Stimulated activated CD4-positive, alpha-beta T cell treated with anti-CD3 and anti-CD28 coated beads, Interleukin-1b, Interleukin-23, amount 100 ng/mL, for 4 hours (primary cell): ENCODE measurements at regions not wholly inside any gene's neighbourhood (a gene's known extent, or its start where the extent isn't known, plus 50 kb on each side); places are given as distances from the start of the nearest gene placed in this dataset.

Experiments used
- DNase-seq, 2 donors: peaks; one replicate each; pipeline ENCODE4 v3.0.0-alpha.2; 2020; ENCODE audit warnings: low read depth in 2 of 2

DNA sequence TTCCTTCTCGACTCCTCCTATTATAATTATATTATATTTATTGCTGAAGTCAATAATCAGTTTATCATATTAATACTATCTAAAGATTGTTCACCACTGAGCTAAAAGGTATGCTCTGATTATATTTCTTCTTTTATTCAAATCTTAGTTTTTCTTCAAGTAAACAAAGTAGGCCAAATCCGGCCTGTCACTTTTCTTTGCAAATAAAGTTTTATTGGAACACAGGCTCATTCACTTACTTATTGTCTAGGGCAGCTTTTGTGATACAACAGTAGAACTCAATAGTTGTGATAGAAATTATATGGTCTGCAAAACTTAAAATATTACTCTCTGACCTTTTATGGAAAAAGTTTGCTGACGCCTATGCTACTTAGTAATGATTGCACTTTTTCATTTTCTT is 92.4 kb upstream of the DNAJC19 start:
- DNase-seq, result no peak

DNA sequence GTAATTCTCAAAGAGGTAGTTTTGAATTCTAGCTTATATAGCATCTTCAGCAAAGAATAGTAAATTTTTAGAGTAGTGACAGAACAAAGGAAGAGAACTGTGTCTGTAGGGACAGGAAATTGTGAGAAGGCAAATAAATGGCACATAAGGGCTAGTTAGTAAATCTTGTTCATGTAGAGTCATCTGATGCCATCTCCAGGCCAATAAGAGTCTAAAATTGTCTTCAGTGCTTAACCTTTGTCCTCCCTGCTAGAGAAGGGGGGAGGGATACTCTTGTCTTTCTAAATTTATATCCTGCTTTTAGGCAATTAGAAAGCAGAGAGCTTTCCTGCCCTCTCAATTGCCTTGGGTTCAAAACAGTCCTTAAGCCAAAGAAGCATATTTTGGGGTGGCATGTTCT is 87.0 kb upstream of the DNAJC19 start:
- DNase-seq, result no peak

DNA sequence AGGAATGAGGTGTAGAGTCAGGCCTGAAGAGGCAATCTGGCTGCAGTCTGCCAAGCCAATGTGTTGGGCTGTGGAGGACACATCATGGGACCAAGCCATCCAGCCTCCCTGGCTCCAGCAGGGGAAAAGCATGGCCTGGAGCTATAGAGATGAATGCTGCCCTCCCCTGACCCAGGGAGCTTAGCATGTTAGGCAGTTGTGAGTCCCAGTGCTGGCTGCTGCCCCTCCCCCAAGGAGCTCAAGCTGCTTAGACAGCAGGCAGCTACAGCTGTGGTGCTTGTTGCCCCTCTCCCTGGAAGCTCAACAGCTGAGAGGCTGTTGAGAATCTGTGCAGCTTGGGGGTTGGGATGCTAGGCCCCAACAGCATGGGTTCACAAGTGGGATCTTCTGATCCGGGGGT is 85.6 kb upstream of the DNAJC19 start:
- no peak for DNase-seq

DNA sequence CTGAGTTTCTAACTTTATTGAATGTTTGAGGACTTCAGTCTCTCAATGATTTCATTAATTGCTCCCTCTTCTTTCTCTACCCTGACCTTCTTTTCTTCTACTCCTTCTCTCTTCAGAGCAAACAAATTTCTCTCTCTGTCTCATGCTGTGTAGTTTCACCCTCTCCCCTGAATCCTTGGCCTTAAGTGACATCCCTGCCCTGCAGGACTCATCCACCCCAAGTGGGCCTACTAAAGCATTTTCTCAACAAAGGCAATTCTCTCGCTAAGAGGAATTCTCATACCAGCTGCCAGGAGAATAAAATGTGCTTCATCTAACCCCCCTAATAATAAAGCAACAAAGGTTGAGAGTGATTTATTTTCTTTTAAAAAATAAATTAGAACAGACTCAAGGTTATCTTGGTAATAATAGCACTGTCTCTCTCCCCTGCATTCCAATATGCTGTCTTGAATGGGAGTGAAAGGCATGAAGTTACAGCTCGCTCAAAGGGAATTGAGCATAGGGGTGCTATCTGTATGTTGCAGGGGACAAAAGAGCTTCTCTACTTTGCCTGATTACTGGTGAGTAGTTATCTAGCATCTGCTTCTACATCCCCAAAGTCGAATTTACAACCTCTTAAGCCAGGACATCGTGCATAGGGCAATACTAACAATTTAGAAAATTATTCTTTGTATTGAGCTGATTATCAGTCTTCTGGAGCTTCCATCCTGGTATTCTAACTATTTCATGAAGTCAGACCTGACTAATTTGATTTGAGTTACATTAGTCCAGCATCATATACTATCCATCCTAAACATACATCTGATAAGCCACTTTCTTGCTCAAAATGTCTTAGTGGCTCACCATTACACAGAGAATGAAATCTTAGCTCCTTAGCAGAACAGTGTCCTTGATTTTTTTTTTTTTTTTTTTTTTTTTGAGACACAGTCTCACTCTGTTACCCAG is 76.9 kb upstream of the DNAJC19 start:
- DNase-seq, result no peak

DNA sequence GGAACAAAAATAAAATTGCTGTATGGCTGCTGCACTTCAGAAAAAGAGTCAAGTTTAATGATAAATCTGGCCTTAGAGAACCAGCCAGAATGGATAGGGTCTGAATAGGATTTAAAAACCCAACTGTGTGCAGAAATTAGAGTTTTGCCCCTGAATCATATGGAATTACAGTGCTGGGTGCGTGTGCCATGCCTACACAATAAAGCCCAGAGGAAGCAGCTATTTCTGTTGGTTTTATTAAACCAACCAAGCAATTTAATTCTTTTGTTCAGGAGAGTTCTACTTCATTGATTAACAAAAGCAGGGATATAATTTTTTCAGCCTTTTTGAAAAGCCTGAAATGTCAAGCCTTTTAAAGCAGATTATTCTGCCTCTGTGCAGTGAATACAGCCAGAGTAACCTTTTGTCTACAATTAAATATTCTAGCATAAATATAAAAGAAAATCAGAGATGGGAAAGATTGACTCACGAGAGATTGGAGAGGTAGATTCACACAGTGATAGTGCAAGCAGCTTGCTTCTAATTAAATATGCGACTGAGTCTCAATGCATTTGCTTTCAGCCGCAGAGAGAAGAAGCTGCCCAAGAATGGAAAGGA is 66.7 kb upstream of the DNAJC19 start:
- no peak for DNase-seq

DNA sequence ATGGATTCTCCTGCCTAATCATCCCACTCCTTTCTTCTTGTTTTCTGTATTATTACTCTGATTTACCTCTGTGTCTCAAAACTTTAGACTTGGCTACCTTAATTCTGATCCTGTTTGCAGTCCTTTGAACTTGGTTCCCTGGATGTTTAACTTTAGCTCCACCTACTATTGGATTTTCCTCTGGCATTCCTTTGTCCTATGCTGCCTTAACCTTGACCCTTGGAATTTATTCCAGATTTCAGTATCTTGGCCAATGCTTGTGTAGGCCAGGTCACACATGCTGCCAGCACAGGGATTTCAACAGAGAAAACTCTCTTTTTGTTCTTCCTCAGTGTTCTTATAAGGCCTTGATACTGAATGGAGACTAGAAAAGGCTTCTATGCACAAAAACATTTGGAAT is 65.0 kb upstream of the DNAJC19 start:
- DNase-seq, result no peak

DNA sequence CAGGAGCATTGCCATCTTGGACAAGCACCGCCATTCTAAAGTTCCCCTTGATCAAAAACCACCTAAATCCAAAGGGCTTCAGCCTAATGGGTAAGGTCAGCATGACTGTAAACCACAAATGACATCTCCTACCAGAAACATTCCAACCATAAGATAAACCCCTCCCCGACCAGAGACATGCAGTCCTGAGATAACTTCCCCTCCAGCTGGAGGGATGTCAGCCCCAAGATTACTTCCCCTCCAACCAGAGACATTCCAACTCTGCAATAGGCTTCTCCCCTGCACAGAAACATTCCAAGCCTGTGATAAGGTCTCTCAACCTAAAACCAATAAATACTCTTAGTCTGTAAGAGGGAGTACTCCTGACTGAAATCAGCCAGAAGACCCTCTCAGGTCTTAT is 62.7 kb upstream of the DNAJC19 start:
- DNase-seq, result no peak

DNA sequence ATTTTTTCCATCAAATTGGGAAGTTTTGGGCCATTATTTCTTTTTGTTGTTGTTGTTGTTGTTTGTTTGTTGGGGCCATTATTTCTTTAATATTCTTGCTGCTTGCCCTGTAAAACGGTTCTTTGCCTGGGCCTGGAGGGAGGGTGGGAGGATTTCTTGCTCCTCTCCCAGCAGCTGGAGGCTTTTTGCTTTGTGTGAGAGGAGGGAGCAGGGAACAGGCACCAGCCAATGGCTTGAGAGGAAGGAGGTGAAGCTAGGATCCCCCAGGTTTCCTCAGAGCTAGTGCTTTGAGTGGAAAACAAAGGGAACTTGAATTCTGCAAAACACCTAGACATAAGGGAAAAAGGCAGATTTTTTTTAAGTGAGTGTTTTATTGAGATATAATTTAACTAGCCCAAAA is 61.2 kb upstream of the DNAJC19 start:
- DNase-seq, result no peak

DNA sequence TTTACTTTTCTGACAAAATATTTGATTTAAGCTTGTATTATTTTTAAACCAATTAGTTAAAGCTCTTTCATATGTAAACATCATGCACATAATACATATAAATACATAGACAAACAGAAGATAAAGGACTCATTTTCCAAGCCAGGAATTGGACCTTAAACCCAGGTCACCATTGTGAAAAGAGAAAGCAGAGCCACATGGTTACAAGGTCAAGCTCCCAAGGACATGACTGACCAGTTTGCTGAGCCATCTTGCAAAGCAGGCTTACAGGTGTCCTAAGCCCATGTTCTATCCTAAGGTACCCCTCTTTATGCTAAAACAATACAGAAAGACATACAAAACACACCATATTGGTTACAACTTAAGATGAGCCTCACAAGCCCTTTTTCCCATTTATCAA is 50.5 kb upstream of the DNAJC19 start:
- no peak for DNase-seq
